ENCODE measurements at regions not wholly inside any gene's neighbourhood (a gene's known extent, or its start where the extent isn't known, plus 50 kb on each side); places are given as distances from the start of the nearest gene placed in this dataset.

DNA sequence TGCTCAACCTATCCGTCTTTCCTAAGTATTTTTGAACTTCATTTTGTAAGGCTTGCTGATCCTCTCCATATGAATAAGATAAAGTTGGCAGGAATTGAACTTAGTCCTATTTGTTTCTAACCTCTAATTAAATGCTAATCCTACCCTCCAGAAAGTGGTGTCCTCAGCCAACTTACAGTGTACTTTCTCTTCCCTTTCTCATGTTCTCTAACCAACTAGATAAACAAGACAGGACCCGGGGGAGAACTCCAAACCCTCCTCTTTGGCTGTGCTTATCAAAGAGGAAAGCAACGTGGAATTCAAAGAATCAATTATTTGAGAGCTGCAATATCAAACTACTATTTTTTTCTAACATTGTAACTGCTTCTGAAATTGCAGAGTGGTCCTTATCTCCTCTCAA, 56.5 kb upstream of the NRSN1 start:
- peak in 1 of 2 donors; percentile 16 for DNase-seq
- no peak overlapping the region for H3K4me3 ChIP-seq
- no peaks in the 10 kb centered on the region for H3K4me1 ChIP-seq
- intact Hi-C loops (cut with DNase I; ENCODE audit: low total_unique reads) = no loop called here
- H3K27me3 ChIP-seq = no peaks in the 10 kb centered on the region
- H3K36me3 ChIP-seq = no peaks in the 10 kb centered on the region
- 35 to 42% (median 36%) methylated on average over 3 of the region's 3 CpGs for WGBS, 5 donors
- H3K27ac ChIP-seq = no peak overlapping the region
- no peaks in the 10 kb centered on the region for H3K9me3 ChIP-seq
- TF ChIP-seq, protein P1, sequence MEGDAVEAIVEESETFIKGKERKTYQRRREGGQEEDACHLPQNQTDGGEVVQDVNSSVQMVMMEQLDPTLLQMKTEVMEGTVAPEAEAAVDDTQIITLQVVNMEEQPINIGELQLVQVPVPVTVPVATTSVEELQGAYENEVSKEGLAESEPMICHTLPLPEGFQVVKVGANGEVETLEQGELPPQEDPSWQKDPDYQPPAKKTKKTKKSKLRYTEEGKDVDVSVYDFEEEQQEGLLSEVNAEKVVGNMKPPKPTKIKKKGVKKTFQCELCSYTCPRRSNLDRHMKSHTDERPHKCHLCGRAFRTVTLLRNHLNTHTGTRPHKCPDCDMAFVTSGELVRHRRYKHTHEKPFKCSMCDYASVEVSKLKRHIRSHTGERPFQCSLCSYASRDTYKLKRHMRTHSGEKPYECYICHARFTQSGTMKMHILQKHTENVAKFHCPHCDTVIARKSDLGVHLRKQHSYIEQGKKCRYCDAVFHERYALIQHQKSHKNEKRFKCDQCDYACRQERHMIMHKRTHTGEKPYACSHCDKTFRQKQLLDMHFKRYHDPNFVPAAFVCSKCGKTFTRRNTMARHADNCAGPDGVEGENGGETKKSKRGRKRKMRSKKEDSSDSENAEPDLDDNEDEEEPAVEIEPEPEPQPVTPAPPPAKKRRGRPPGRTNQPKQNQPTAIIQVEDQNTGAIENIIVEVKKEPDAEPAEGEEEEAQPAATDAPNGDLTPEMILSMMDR (IDR thresholded peaks at IDR 0.05) = no peak

GRCh38 chr6:24072038-24072746, 53.8 kb upstream of the NRSN1 start:
- intact Hi-C loops (cut with DNase I; ENCODE audit: low total_unique reads) = no loop called here
- TF ChIP-seq, protein P1 (IDR thresholded peaks at IDR 0.05) = no peak
- TF ChIP-seq EP300 (IDR thresholded peaks at IDR 0.05) (no peak), POLR2A (IDR thresholded peaks at IDR 0.05) (no peak), POLR2AphosphoS5 (IDR thresholded peaks at IDR 0.05) (no peak)
- H3K36me3 ChIP-seq = no peaks in the 10 kb centered on the region
- H3K9me3 ChIP-seq = no peaks in the 10 kb centered on the region
- no peaks in the 10 kb centered on the region for H3K4me1 ChIP-seq
- no peaks in the 10 kb centered on the region for H3K27me3 ChIP-seq
- WGBS, 5 donors = 65 to 84% (median 76%) methylated on average over 6 of the region's 6 CpGs
- DNase-seq = no peak
- H3K27ac ChIP-seq = no peak overlapping the region
- H3K4me3 ChIP-seq = no peak overlapping the region

DNA sequence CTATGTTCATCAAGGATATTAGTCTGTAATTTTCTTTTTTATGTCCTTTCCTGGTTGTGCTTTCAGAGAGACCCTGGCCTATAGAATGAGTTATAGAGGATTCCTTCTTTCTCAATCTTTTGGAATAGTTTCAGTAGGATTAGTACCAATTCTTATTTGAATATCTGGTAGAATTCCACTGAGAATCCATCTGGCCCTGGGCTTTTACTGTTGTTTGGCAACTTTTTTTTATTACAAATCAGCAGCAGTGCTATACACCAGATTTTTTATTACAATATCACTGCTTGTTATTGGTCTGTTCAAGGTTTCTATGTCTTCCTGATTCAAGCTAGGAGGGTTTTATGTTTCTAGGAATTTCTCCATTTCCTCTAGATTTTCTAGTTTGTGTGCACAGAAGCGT, 50.0 kb upstream of the NRSN1 start:
- no peak overlapping the region for H3K4me3 ChIP-seq
- no peaks in the 10 kb centered on the region for H3K27me3 ChIP-seq
- no peaks in the 10 kb centered on the region for H3K9me3 ChIP-seq
- no peaks in the 10 kb centered on the region for H3K4me1 ChIP-seq
- no peak overlapping the region for H3K27ac ChIP-seq
- DNase-seq = no peak
- intact Hi-C loops (cut with DNase I; ENCODE audit: low total_unique reads) = no loop called here
- WGBS, 5 donors = 83 to 92% (median 85%) methylated on average over 1 of the region's 1 CpG
- TF ChIP-seq POLR2AphosphoS5 (IDR thresholded peaks at IDR 0.05) (no peak), POLR2A (IDR thresholded peaks at IDR 0.05) (no peak), EP300 (IDR thresholded peaks at IDR 0.05) (no peak)
- TF ChIP-seq, protein P1 (IDR thresholded peaks at IDR 0.05) = no peak
- H3K36me3 ChIP-seq = no peaks in the 10 kb centered on the region

Small RNAs in the stretch of these regions (small RNA-seq; reads per million reads assigned to genes)
- gene AL133270.1 = 0 reads per million in 4 donors
- gene RNU6-1060P = 0 reads per million in 4 donors
- gene SPTLC1P2 = 0 reads per million in 4 donors

All from stomach (tissue), 8 donors.